GM06990 (cell line): ENCODE measurements at regions not wholly inside any gene's neighbourhood (a gene's known extent, or its start where the extent isn't known, plus 50 kb on each side); places are given as distances from the start of the nearest gene placed in this dataset.

Source experiments
- DNase-seq: peaks from one replicate; pipeline ENCODE4 v3.0.0-alpha.2; 2011; ENCODE audit not compliant: insufficient read length; ENCODE audit errors: extremely low read depth
- H3K27me3 ChIP-seq: replicated peaks from 2 replicates; pipeline ENCODE4 v1.6.0; 2011; ENCODE audit warnings: low read length; ENCODE audit not compliant: control insufficient read depth, insufficient read depth
- H3K36me3 ChIP-seq: 2 replicates; pipeline ENCODE4 v1.5.1; 2011; ENCODE audit warnings: low read length; ENCODE audit not compliant: control insufficient read depth, insufficient read depth
- H3K4me3 ChIP-seq: replicated peaks from 2 replicates; pipeline ENCODE4 v1.5.1; 2011; ENCODE audit warnings: low read depth, mild to moderate bottlenecking, control low read depth, low read length
- TF ChIP-seq, protein P1 (sequence below): IDR thresholded peaks from 2 replicates; pipeline ENCODE4 v1.5.1; 2011; ENCODE audit warnings: low read length, control low read depth, mild to moderate bottlenecking, inconsistent platforms; ENCODE audit not compliant: insufficient read depth, poor library complexity, severe bottlenecking

DNA sequence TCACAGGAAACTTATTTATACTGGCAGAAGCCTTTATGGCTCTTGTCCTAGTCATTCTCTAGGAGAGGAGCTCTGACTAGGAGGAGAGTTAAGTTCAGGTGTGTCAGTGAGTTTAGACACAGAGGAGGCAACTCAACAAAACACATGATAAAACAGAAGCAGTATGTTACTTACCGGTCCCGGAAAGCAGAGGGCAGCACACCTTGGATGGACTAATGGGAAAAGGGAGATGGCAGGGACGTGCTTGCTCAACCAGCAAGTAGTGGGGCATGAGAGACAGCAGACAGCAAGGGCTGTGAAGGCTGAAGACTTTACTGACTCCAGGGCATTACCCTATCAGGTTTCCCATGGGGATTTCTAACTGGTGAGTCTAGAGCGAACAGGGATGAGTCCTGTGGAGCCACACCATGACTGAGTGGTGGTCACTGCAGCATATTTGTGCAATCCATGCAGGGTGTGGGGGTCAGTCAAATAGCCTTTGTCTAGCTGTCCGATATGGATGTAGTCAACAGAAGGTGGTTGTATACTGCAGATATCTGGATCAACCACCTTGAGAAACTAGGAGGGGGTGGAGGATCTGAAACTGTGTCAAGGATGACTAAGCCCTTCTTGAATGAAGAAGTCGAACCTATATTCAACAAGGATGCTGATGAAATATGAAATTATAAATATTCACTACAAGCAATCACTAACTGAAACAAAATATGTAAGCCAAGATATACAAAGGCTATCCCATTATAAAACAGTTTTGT lies 596.3 kb upstream of the CHRM3 start:
- DNase-seq: no peak

DNA sequence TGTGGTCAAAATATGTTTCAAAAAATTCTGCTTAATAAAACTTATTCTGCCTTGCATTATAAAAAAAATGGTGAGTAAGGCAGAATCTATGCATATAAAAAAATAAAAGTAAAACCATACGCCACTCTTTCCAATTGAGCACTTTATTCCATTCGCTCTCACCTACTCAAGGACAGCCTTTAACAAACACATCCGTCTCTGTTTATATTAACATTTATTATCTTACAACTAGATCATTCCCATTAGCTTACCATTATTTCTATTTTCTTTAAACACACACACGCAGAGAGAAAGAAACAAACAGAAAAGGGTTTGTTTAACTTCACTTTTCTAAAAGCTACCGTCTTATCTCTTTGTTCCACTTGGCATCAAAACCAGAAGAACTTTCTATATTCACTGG lies 598.9 kb upstream of the CHRM3 start:
- no peak for DNase-seq
- Histone ChIP-seq H3K36me3 (no peaks in the 10 kb centered on the region), H3K27me3 (no peaks in the 10 kb centered on the region), H3K4me3 (no peak overlapping the region)
- TF ChIP-seq, protein P1, sequence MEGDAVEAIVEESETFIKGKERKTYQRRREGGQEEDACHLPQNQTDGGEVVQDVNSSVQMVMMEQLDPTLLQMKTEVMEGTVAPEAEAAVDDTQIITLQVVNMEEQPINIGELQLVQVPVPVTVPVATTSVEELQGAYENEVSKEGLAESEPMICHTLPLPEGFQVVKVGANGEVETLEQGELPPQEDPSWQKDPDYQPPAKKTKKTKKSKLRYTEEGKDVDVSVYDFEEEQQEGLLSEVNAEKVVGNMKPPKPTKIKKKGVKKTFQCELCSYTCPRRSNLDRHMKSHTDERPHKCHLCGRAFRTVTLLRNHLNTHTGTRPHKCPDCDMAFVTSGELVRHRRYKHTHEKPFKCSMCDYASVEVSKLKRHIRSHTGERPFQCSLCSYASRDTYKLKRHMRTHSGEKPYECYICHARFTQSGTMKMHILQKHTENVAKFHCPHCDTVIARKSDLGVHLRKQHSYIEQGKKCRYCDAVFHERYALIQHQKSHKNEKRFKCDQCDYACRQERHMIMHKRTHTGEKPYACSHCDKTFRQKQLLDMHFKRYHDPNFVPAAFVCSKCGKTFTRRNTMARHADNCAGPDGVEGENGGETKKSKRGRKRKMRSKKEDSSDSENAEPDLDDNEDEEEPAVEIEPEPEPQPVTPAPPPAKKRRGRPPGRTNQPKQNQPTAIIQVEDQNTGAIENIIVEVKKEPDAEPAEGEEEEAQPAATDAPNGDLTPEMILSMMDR: no peak

More for the DNA sequence above, 596.3 kb upstream of the CHRM3 start:
- Histone ChIP-seq H3K4me3 (no peak overlapping the region), H3K27me3 (no peaks in the 10 kb centered on the region), H3K36me3 (no peaks in the 10 kb centered on the region)
- TF ChIP-seq, protein P1: no peak

DNA sequence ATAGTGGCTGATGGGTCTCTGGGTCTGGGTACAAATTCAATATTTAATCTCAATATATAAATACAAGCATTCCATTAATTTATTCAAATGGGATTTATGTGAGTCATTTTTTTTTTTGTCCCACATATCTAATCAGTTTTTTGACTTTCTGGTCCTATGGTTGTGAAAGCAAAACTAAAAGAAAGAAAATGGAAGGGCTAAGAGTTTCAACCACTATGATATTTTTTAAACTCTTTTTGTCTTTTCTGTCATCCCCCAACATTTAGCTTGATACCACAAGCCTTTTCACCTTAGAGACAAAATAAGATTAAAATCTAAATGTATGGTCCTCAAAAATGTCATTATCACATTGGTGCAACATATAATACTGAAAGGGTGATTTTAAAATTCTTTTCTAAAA lies 602.7 kb upstream of the CHRM3 start:
- Histone ChIP-seq H3K4me3 (no peak overlapping the region), H3K36me3 (no peaks in the 10 kb centered on the region), H3K27me3 (no peaks in the 10 kb centered on the region)
- no peak for DNase-seq
- TF ChIP-seq, protein P1: no peak

GRCh38 chr1:238779716-238780115 lies 606.7 kb upstream of the CHRM3 start:
- no peak for DNase-seq
- Histone ChIP-seq H3K4me3 (no peak overlapping the region), H3K36me3 (no peaks in the 10 kb centered on the region), H3K27me3 (no peaks in the 10 kb centered on the region)
- TF ChIP-seq, protein P1: no peak

- TF ChIP-seq, protein P1: no peak
- DNase-seq: no peak
Observed at GRCh38 chr1:238778113-238778512, 608.3 kb upstream of the CHRM3 start.

More at GRCh38 chr1:238778113-238778512, 608.3 kb upstream of the CHRM3 start:
- Histone ChIP-seq H3K36me3 (no peaks in the 10 kb centered on the region), H3K27me3 (no peaks in the 10 kb centered on the region), H3K4me3 (no peak overlapping the region)
